Neuronal stem cell (in vitro differentiated cells): ENCODE measurements at regions not wholly inside any gene's neighbourhood (a gene's known extent, or its start where the extent isn't known, plus 50 kb on each side); places are given as distances from the start of the nearest gene placed in this dataset.

Source experiments
- DNase-seq: peaks from one replicate; pipeline ENCODE4 v3.0.0-alpha.2; 2013; ENCODE audit warnings: low spot score
- H2AFZ ChIP-seq: one replicate; pipeline ENCODE4 v1.6.1; 2013; ENCODE audit warnings: mild to moderate bottlenecking, low read length, inconsistent platforms
- H2AK5ac ChIP-seq: 2 replicates; pipeline ENCODE4 v1.6.1; 2013; ENCODE audit warnings: low read depth, mild to moderate bottlenecking, inconsistent platforms, low read length, moderate library complexity, mixed read lengths
- H2BK120ac ChIP-seq: 2 replicates; pipeline ENCODE4 v1.6.1; 2013; ENCODE audit warnings: low read depth, mild to moderate bottlenecking, inconsistent platforms, low read length, moderate library complexity, mixed read lengths
- H2BK12ac ChIP-seq: one replicate; pipeline ENCODE4 v1.6.1; 2013; ENCODE audit warnings: low read length, inconsistent platforms
- H2BK15ac ChIP-seq: 2 replicates; pipeline ENCODE4 v1.6.1; 2013; ENCODE audit warnings: mild to moderate bottlenecking, low read length, inconsistent platforms, mixed read lengths
- H2BK5ac ChIP-seq: one replicate; pipeline ENCODE4 v1.6.1; 2013; ENCODE audit warnings: inconsistent platforms, mild to moderate bottlenecking, low read length, moderate library complexity
- H3K14ac ChIP-seq: one replicate; pipeline ENCODE4 v1.6.1; 2013; ENCODE audit warnings: low read length, inconsistent platforms
- H3K18ac ChIP-seq: 2 replicates; pipeline ENCODE4 v1.6.1; 2013; ENCODE audit warnings: low read length, inconsistent platforms
- H3K23ac ChIP-seq: 2 replicates; pipeline ENCODE4 v1.6.1; 2013; ENCODE audit warnings: low read depth, mild to moderate bottlenecking, mixed read lengths, low read length, inconsistent platforms; ENCODE audit not compliant: poor library complexity
- H3K27ac ChIP-seq: replicated peaks from 3 replicates; pipeline ENCODE4 v1.5.1; 2013; ENCODE audit warnings: low read length, inconsistent platforms
- H3K27me3 ChIP-seq, 3 experiments: 2 replicates each; pipeline ENCODE4 v1.6.1; 2013; ENCODE audit warnings: low read length in 3 of 3, mild to moderate bottlenecking in 2 of 3, inconsistent platforms in 1 of 3, low read depth in 1 of 3, mixed read lengths in 1 of 3, moderate library complexity in 1 of 3; ENCODE audit not compliant: control insufficient read depth in 3 of 3, insufficient read depth in 3 of 3
- H3K36me3 ChIP-seq, 2 donors: replicated peaks in 1 of 2; 2 replicates each; pipeline ENCODE4 v1.6.1; 2013; ENCODE audit warnings: low read length in 2 of 2; ENCODE audit not compliant: control insufficient read depth in 2 of 2, insufficient read depth in 2 of 2
- H3K4ac ChIP-seq: 2 replicates; pipeline ENCODE4 v1.6.1; 2013; ENCODE audit warnings: inconsistent platforms, mild to moderate bottlenecking, low read length, moderate library complexity
- H3K4me1 ChIP-seq, 2 donors: 1 replicate in 1 of 2; 2 replicates in 1 of 2; pipeline ENCODE4 v1.6.1; 2013; ENCODE audit warnings: low read length in 2 of 2, low read depth in 1 of 2; ENCODE audit not compliant: control insufficient read depth in 2 of 2, insufficient read depth in 1 of 2
- H3K4me2 ChIP-seq: one replicate; pipeline ENCODE4 v1.6.1; 2013; ENCODE audit warnings: mild to moderate bottlenecking, low read length, inconsistent platforms; ENCODE audit not compliant: insufficient read depth, poor library complexity, severe bottlenecking
- H3K4me3 ChIP-seq, 2 donors: 2 replicates each; pipeline ENCODE4 v1.5.1; 2013; ENCODE audit warnings: low read length in 2 of 2, mild to moderate bottlenecking in 2 of 2, inconsistent platforms in 1 of 2, moderate library complexity in 1 of 2
- H3K79me1 ChIP-seq: one replicate; pipeline ENCODE4 v1.6.1; 2013; ENCODE audit warnings: low read depth, mild to moderate bottlenecking, inconsistent platforms, low read length, moderate library complexity
- H3K9ac ChIP-seq: one replicate; pipeline ENCODE4 v1.6.1; 2013; ENCODE audit warnings: mild to moderate bottlenecking, low read depth, low read length, inconsistent platforms; ENCODE audit not compliant: poor library complexity
- H3K9me3 ChIP-seq, 2 donors: replicated peaks in 1 of 2; 2 replicates each; pipeline versions ENCODE3 to v1.6.1; 2013; ENCODE audit warnings: low read length in 2 of 2, mild to moderate bottlenecking in 2 of 2, inconsistent platforms in 1 of 2, low read depth in 1 of 2, mixed read lengths in 1 of 2, moderate library complexity in 1 of 2; ENCODE audit not compliant: control insufficient read depth in 2 of 2, insufficient read depth in 1 of 2
- H4K8ac ChIP-seq: one replicate; pipeline ENCODE4 v1.6.1; 2013; ENCODE audit warnings: low read depth, mild to moderate bottlenecking, inconsistent platforms, low read length, moderate library complexity
- H4K91ac ChIP-seq: one replicate; pipeline ENCODE4 v1.6.1; 2013; ENCODE audit warnings: low read length, low read depth, mild to moderate bottlenecking, inconsistent platforms; ENCODE audit not compliant: poor library complexity
- WGBS, 2 donors: extraction: QIAGEN DNeasy Blood & Tissue Kit; methylation state at CpG; one replicate each; pipeline ENCODE4 v1.1.7; 2013; ENCODE audit warnings: missing lambda C conversion rate in 2 of 2, mixed read lengths in 1 of 2; ENCODE audit not compliant: insufficient read length in 2 of 2, insufficient replicate concordance in 1 of 2; ENCODE audit errors: extremely low coverage in 2 of 2; 5-methylcytosine and 5-hydroxymethylcytosine counted together

DNA sequence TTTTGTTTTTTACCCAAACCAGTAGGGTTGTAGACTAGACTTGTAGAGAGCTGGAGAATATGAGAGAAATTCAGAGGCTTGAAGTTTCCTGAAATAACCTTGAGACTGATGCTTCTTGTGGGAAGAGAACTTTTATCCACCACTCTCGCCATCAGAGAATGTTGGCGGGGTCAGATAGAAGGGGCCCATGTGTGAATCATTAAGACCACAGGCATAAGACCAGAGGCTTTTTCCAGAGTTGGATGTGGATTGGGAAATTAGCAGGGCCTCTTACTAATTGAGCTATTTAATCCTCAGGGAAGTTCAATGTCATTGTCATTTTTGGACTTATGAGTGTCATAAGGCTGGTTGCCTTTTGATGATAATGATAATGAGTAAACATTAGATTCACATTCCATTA, 246.9 kb upstream of the THRB start:
- no peak overlapping the region for H3K9ac ChIP-seq
- H2AFZ ChIP-seq, result no peak overlapping the region
- no peak overlapping the region for H2BK12ac ChIP-seq
- no peaks in the 10 kb centered on the region for H3K27me3 ChIP-seq
- DNase-seq, result no peak
- H3K18ac ChIP-seq, result no peak overlapping the region
- H4K91ac ChIP-seq, result no peak overlapping the region
- H2BK15ac ChIP-seq, result no peak overlapping the region
- peaks cover 0 to 9% of the 10 kb centered on the region in 2 donors for H3K4me1 ChIP-seq
- H3K36me3 ChIP-seq, result no peaks in the 10 kb centered on the region
- H2AK5ac ChIP-seq, result no peak overlapping the region
- no peak overlapping the region for H3K4me2 ChIP-seq
- no peak overlapping the region for H3K23ac ChIP-seq
- no peak overlapping the region for H3K4ac ChIP-seq
- H3K4me3 ChIP-seq, result no peak overlapping the region
- no peak overlapping the region for H2BK5ac ChIP-seq
- WGBS, 2 donors, result no CpG with 5 or more reads among the region's 2 CpGs
- H2BK120ac ChIP-seq, result no peak overlapping the region
- no peaks in the 10 kb centered on the region for H3K79me1 ChIP-seq
- no peaks in the 10 kb centered on the region for H3K9me3 ChIP-seq
- no peak overlapping the region for H3K14ac ChIP-seq
- H3K27ac ChIP-seq, result no peak overlapping the region
- no peak overlapping the region for H4K8ac ChIP-seq

DNA sequence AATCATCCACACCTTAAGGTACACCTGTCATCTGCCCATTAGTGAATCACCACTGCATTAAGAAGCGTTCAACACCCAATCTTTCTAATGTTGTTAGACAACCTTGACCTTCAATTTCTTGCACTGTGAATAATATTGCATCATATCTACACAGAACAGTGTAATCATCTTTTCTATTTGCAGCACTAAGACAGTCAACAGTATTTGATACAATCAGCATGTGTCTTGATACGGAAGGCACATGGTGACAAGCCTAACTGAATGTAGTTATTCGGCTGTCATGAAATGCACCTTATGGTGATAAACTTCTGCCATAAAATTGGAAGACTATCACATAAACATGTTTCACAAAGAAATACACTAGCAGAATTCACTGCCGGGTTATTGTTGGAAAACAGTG, 253.9 kb upstream of the THRB start:
- H3K18ac ChIP-seq, result no peak overlapping the region
- H3K14ac ChIP-seq, result no peak overlapping the region
- no peak overlapping the region for H4K8ac ChIP-seq
- no peaks in the 10 kb centered on the region for H3K27me3 ChIP-seq
- H4K91ac ChIP-seq, result no peak overlapping the region
- no peak overlapping the region for H3K4ac ChIP-seq
- no peak overlapping the region for H2BK5ac ChIP-seq
- no peak overlapping the region for H3K9ac ChIP-seq
- no peak overlapping the region for H2BK12ac ChIP-seq
- H2BK15ac ChIP-seq, result no peak overlapping the region
- DNase-seq, result no peak
- no peak overlapping the region for H3K4me3 ChIP-seq
- no peaks in the 10 kb centered on the region for H3K9me3 ChIP-seq
- no peaks in the 10 kb centered on the region for H3K36me3 ChIP-seq
- H3K4me2 ChIP-seq, result no peak overlapping the region
- no peak overlapping the region for H3K23ac ChIP-seq
- no peak overlapping the region for H2AK5ac ChIP-seq
- H2AFZ ChIP-seq, result no peak overlapping the region
- peaks cover 0 to 1% of the 10 kb centered on the region in 2 donors for H3K4me1 ChIP-seq
- H3K27ac ChIP-seq, result no peak overlapping the region
- no peak overlapping the region for H2BK120ac ChIP-seq
- WGBS, 2 donors, result no CpG with 5 or more reads among the region's 4 CpGs
- H3K79me1 ChIP-seq, result no peaks in the 10 kb centered on the region

DNA sequence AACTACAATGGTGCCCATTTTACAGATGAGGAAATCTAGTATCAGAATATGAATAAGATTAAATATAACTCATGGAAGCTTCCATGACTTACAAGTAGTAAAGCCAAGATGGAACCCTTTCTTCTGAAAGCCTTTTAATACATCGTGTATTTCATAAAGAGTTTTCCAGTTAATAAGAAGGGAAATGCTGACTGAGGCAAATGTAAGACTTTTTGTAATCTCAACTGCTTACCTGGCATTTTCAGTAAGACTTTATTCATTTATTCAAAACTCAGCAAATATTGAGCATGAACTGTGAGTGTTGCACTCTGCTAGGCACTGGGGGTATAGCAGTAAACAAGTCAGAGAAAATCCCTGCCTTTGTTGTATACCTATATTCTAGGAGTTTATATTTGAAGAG, 256.4 kb upstream of the THRB start:
- H3K4me3 ChIP-seq, result no peak overlapping the region
- H3K23ac ChIP-seq, result no peak overlapping the region
- no peak overlapping the region for H3K4me2 ChIP-seq
- H3K79me1 ChIP-seq, result no peaks in the 10 kb centered on the region
- H3K27ac ChIP-seq, result no peak overlapping the region
- H3K27me3 ChIP-seq, result no peaks in the 10 kb centered on the region
- H3K18ac ChIP-seq, result no peak overlapping the region
- no peak overlapping the region for H2AFZ ChIP-seq
- no peaks in the 10 kb centered on the region for H3K9me3 ChIP-seq
- no peaks in the 10 kb centered on the region for H3K36me3 ChIP-seq
- no peak overlapping the region for H4K91ac ChIP-seq
- no peak for DNase-seq
- no peak overlapping the region for H3K9ac ChIP-seq
- H2AK5ac ChIP-seq, result no peak overlapping the region
- no peak overlapping the region for H2BK15ac ChIP-seq
- peaks cover 0 to 6% of the 10 kb centered on the region in 2 donors for H3K4me1 ChIP-seq
- H4K8ac ChIP-seq, result no peak overlapping the region
- H2BK12ac ChIP-seq, result no peak overlapping the region
- H2BK5ac ChIP-seq, result no peak overlapping the region
- no peak overlapping the region for H3K4ac ChIP-seq
- WGBS, 2 donors, result no CpG with 5 or more reads among the region's 1 CpG
- no peak overlapping the region for H3K14ac ChIP-seq
- H2BK120ac ChIP-seq, result no peak overlapping the region

DNA sequence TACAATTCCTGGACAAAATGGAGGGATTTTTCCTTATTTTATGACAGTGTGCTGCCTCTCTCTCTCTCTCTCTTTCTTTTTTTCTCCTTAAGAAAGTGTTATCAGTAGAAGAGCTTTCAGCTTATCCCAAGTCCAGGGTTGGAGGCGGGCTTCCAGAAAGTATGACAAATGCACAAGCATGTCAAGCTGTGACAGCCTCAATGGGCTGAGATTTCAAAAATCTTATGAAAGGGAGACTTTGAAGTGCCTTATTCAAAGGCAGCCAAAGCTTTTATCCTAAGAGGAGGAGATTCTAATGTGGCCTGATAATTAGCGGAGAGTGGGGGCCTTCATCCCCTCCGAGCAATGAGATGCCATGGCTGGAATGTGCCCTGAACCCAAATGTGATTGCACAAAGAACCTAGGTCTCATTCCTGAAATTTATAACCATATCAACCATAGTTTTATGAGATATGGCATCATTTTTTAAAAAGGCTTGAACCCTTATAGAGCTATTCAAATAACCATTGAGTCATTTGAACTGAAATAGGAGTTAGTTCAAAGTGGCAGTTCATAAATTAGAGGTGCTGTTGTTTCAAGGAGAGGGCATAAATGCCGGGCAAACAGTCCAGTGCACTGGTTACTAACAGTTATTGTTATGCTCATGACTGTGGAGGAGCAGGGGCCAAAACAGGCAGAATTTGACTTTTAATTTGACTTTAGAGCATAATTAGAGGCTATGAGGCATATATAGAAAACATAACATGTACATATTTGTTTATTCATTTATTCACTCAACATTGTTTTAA, 261.6 kb upstream of the THRB start:
- H3K9ac ChIP-seq, result no peak overlapping the region
- H2BK15ac ChIP-seq, result no peak overlapping the region
- H3K36me3 ChIP-seq, result no peaks in the 10 kb centered on the region
- WGBS, 2 donors, result no CpG with 5 or more reads among the region's 4 CpGs
- H3K4me2 ChIP-seq, result no peak overlapping the region
- H2BK12ac ChIP-seq, result no peak overlapping the region
- no peak overlapping the region for H2AFZ ChIP-seq
- no peak overlapping the region for H3K23ac ChIP-seq
- no peak overlapping the region for H3K18ac ChIP-seq
- H4K91ac ChIP-seq, result no peak overlapping the region
- H4K8ac ChIP-seq, result no peak overlapping the region
- H3K79me1 ChIP-seq, result no peaks in the 10 kb centered on the region
- H3K14ac ChIP-seq, result no peak overlapping the region
- H2BK5ac ChIP-seq, result no peak overlapping the region
- no peak for DNase-seq
- no peak overlapping the region for H3K27ac ChIP-seq
- H3K4ac ChIP-seq, result no peak overlapping the region
- H2AK5ac ChIP-seq, result no peak overlapping the region
- no peaks in the 10 kb centered on the region for H3K27me3 ChIP-seq
- no peak overlapping the region for H2BK120ac ChIP-seq
- no peaks in the 10 kb centered on the region for H3K9me3 ChIP-seq
- H3K4me1 ChIP-seq, result peaks cover 0 to 8% of the 10 kb centered on the region in 2 donors
- no peak overlapping the region for H3K4me3 ChIP-seq
